Activated naive CD4-positive, alpha-beta T cell treated with anti-CD3 and anti-CD28 coated beads for 36 hours (primary cell): ENCODE measurements at regions not wholly inside any gene's neighbourhood (a gene's known extent, or its start where the extent isn't known, plus 50 kb on each side); places are given as distances from the start of the nearest gene placed in this dataset.

Source experiments
- CTCF ChIA-PET: fragments of 350-600 bp; sonication (Branson Sonifier 250); formaldehyde crosslinking; loops from one replicate; lab custom pipeline; 2021; ENCODE audit warnings: antibody characterized with exemption; lab: Charles Lee
- DNase-seq: peaks from one replicate; pipeline ENCODE4 v3.0.0-alpha.2; 2020
- H3K27ac Mint-ChIP-seq: one replicate; pipeline ENCODE4 v1.8.0; 2021; ENCODE audit warnings: mild to moderate bottlenecking, mixed read lengths
- H3K27me3 Mint-ChIP-seq: one replicate; pipeline ENCODE4 v1.8.0; 2021; ENCODE audit warnings: low read depth, mixed read lengths
- H3K36me3 Mint-ChIP-seq: one replicate; pipeline ENCODE4 v1.8.0; 2021; ENCODE audit warnings: low read depth, mixed read lengths
- H3K4me1 Mint-ChIP-seq: one replicate; pipeline ENCODE4 v1.8.0; 2021; ENCODE audit warnings: low read depth, mixed read lengths
- H3K4me3 Mint-ChIP-seq: one replicate; pipeline ENCODE4 v1.8.0; 2021; ENCODE audit warnings: mild to moderate bottlenecking, moderate library complexity, mixed read lengths
- H3K9me3 Mint-ChIP-seq: one replicate; pipeline ENCODE4 v1.8.0; 2021; ENCODE audit warnings: mixed read lengths
- intact Hi-C: fragments of 100-400 bp; cut with micrococcal nuclease; formaldehyde crosslinking; loops from one replicate; pipeline ENCODE4 v1.15.1; 2023

GRCh38 chr6:4460586-4461475 is 315.4 kb upstream of the CDYL start:
- no peak for DNase-seq
- Mint-ChIP-seq H3K4me1 (no peaks in the 10 kb centered on the region), H3K4me3 (no peak overlapping the region), H3K27me3 (peaks cover 3% of the 10 kb centered on the region), H3K9me3 (no peaks in the 10 kb centered on the region), H3K27ac (no peak overlapping the region), H3K36me3 (no peaks in the 10 kb centered on the region)
- intact Hi-C loops: no loop called here
- CTCF ChIA-PET: no interaction called here

- Mint-ChIP-seq H3K9me3 (no peaks in the 10 kb centered on the region), H3K4me3 (no peak overlapping the region), H3K27ac (no peak overlapping the region), H3K36me3 (no peaks in the 10 kb centered on the region), H3K4me1 (no peaks in the 10 kb centered on the region), H3K27me3 (peaks cover 3% of the 10 kb centered on the region)
- intact Hi-C loops: no loop called here
- DNase-seq: no peak
- CTCF ChIA-PET: no interaction called here
These were observed 316.2 kb upstream of the CDYL start for GRCh38 chr6:4459996-4460395.

- Mint-ChIP-seq H3K36me3 (no peaks in the 10 kb centered on the region), H3K27me3 (peaks cover 3% of the 10 kb centered on the region), H3K4me1 (no peaks in the 10 kb centered on the region), H3K27ac (no peak overlapping the region), H3K9me3 (no peaks in the 10 kb centered on the region), H3K4me3 (no peak overlapping the region)
- intact Hi-C loops: no loop called here
- CTCF ChIA-PET: no interaction called here
- no peak for DNase-seq
These were observed 317.2 kb upstream of the CDYL start for GRCh38 chr6:4459032-4459431.

GRCh38 chr6:4451718-4452117 is 316.3 kb upstream of the ECI2 start:
- intact Hi-C loops: no loop called here
- peaks cover 16% of the 10 kb centered on the region for H3K27me3 Mint-ChIP-seq
- H3K9me3 Mint-ChIP-seq: peaks cover 8% of the 10 kb centered on the region
- H3K4me3 Mint-ChIP-seq: no peak overlapping the region
- no peak for DNase-seq
- H3K36me3 Mint-ChIP-seq: no peaks in the 10 kb centered on the region
- CTCF ChIA-PET: no interaction called here
- no peak overlapping the region for H3K27ac Mint-ChIP-seq
- no peaks in the 10 kb centered on the region for H3K4me1 Mint-ChIP-seq

- Mint-ChIP-seq H3K4me3 (no peak overlapping the region), H3K9me3 (peaks cover 8% of the 10 kb centered on the region), H3K36me3 (no peaks in the 10 kb centered on the region), H3K27ac (no peak overlapping the region), H3K27me3 (peaks cover 16% of the 10 kb centered on the region), H3K4me1 (no peaks in the 10 kb centered on the region)
- no peak for DNase-seq
- CTCF ChIA-PET: interaction anchor here (0.5 kb wide), 1 partner anchor 309 kb away, joined by 3 read pairs; no protein-coding TSS in a partner anchor
- intact Hi-C loops: no loop called here
These were observed 315.7 kb upstream of the ECI2 start for GRCh38 chr6:4451081-4451480.

GRCh38 chr6:4450237-4450636 is 314.9 kb upstream of the ECI2 start:
- H3K36me3 Mint-ChIP-seq: no peaks in the 10 kb centered on the region
- DNase-seq: no peak
- H3K4me3 Mint-ChIP-seq: no peak overlapping the region

GRCh38 chr6:4449409-4449808 is 314.0 kb upstream of the ECI2 start:
- no peak for DNase-seq
- intact Hi-C loops: no loop called here
- CTCF ChIA-PET: no interaction called here
- Mint-ChIP-seq H3K27ac (no peak overlapping the region), H3K36me3 (no peaks in the 10 kb centered on the region), H3K27me3 (peaks cover 16% of the 10 kb centered on the region), H3K9me3 (peaks cover 8% of the 10 kb centered on the region), H3K4me3 (no peak overlapping the region), H3K4me1 (no peaks in the 10 kb centered on the region)

More at GRCh38 chr6:4450237-4450636, 314.9 kb upstream of the ECI2 start:
- Mint-ChIP-seq H3K4me1 (no peaks in the 10 kb centered on the region), H3K27ac (no peak overlapping the region), H3K9me3 (peaks cover 8% of the 10 kb centered on the region), H3K27me3 (peaks cover 16% of the 10 kb centered on the region)
- intact Hi-C loops: no loop called here
- CTCF ChIA-PET: no interaction called here

- H3K9me3 Mint-ChIP-seq: peaks cover 8% of the 10 kb centered on the region
These were observed 313.5 kb upstream of the ECI2 start for GRCh38 chr6:4448841-4449240.

GRCh38 chr6:4447639-4448330 is 312.4 kb upstream of the ECI2 start:
- DNase-seq: no peak
- intact Hi-C loops: no loop called here
- no peaks in the 10 kb centered on the region for H3K36me3 Mint-ChIP-seq
- H3K4me1 Mint-ChIP-seq: no peaks in the 10 kb centered on the region
- H3K9me3 Mint-ChIP-seq: peaks cover 8% of the 10 kb centered on the region
- peaks cover 16% of the 10 kb centered on the region for H3K27me3 Mint-ChIP-seq
- no peak overlapping the region for H3K27ac Mint-ChIP-seq
- H3K4me3 Mint-ChIP-seq: no peak overlapping the region
- CTCF ChIA-PET: interaction anchor here (0.7 kb wide), 1 partner anchor 325 kb away, joined by 5 read pairs; no protein-coding TSS in a partner anchor

More at GRCh38 chr6:4448841-4449240, 313.5 kb upstream of the ECI2 start:
- Mint-ChIP-seq H3K36me3 (no peaks in the 10 kb centered on the region), H3K27me3 (peaks cover 16% of the 10 kb centered on the region), H3K4me1 (no peaks in the 10 kb centered on the region), H3K4me3 (no peak overlapping the region), H3K27ac (no peak overlapping the region)
- DNase-seq: no peak
- CTCF ChIA-PET: no interaction called here
- intact Hi-C loops: no loop called here

- H3K9me3 Mint-ChIP-seq: peaks cover 7% of the 10 kb centered on the region
- intact Hi-C loops: no loop called here
- H3K4me3 Mint-ChIP-seq: no peak overlapping the region
- H3K4me1 Mint-ChIP-seq: no peaks in the 10 kb centered on the region
- H3K27me3 Mint-ChIP-seq: peaks cover 15% of the 10 kb centered on the region
- H3K27ac Mint-ChIP-seq: no peak overlapping the region
- no peak for DNase-seq
- no peaks in the 10 kb centered on the region for H3K36me3 Mint-ChIP-seq
- CTCF ChIA-PET: no interaction called here
These were observed 311.6 kb upstream of the ECI2 start for GRCh38 chr6:4446982-4447381.

GRCh38 chr6:4441981-4442434 is 306.6 kb upstream of the ECI2 start:
- H3K9me3 Mint-ChIP-seq: no peaks in the 10 kb centered on the region
- no peak overlapping the region for H3K4me3 Mint-ChIP-seq
- no peaks in the 10 kb centered on the region for H3K36me3 Mint-ChIP-seq
- no peak overlapping the region for H3K27ac Mint-ChIP-seq
- no peaks in the 10 kb centered on the region for H3K4me1 Mint-ChIP-seq
- H3K27me3 Mint-ChIP-seq: peaks cover 2% of the 10 kb centered on the region
- no peak for DNase-seq
- CTCF ChIA-PET: no interaction called here
- intact Hi-C loops: no loop called here

- no peak overlapping the region for H3K4me3 Mint-ChIP-seq
- CTCF ChIA-PET: no interaction called here
These were observed 303.8 kb upstream of the ECI2 start for GRCh38 chr6:4439159-4439558.

More at GRCh38 chr6:4439159-4439558, 303.8 kb upstream of the ECI2 start:
- Mint-ChIP-seq H3K27ac (no peak overlapping the region), H3K36me3 (no peaks in the 10 kb centered on the region), H3K27me3 (peaks cover 5% of the 10 kb centered on the region), H3K4me1 (no peaks in the 10 kb centered on the region), H3K9me3 (no peaks in the 10 kb centered on the region)
- DNase-seq: no peak
- intact Hi-C loops: no loop called here
